GM18873 (cell line): ENCODE measurements at regions not wholly inside any gene's neighbourhood (a gene's known extent, or its start where the extent isn't known, plus 50 kb on each side); places are given as distances from the start of the nearest gene placed in this dataset.
"Not testable (repeated sequence)": the region's sequence is repeated elsewhere in the genome, so short reads cannot be mapped to it uniquely, and the experiment has no call there.

Source experiments
- ATAC-seq: cut with Tn5 transposase; IDR thresholded peaks from one replicate; pipeline ENCODE4 v1.9.1; 2021; ENCODE audit warnings: mild to moderate bottlenecking, moderate library complexity, moderate number of reproducible peaks; ENCODE audit not compliant: unreplicated experiment, low FRiP score

DNA sequence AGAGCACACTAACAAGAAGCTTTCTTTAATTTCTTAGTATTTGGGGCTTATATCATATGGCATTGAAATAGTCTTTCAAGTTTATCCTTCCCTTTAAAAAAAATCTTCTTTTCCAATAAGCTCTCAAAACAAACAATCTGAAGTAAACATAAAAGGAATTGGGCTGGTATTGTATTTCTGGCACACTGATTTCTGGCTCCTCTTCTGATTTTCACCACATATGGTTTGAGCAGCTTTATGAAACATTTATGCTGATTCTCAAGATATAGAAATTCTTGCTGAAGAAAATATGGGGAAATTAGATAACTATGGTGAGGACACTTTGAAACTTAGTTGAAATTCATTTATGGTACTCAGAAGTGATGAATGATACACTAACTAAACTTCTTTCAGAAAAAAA, 467.2 kb downstream of the TFAP2B start:
- ATAC-seq: no peak

GRCh38 chr6:51289041-51289440, 470.4 kb downstream of the TFAP2B start:
- ATAC-seq: no peak

DNA sequence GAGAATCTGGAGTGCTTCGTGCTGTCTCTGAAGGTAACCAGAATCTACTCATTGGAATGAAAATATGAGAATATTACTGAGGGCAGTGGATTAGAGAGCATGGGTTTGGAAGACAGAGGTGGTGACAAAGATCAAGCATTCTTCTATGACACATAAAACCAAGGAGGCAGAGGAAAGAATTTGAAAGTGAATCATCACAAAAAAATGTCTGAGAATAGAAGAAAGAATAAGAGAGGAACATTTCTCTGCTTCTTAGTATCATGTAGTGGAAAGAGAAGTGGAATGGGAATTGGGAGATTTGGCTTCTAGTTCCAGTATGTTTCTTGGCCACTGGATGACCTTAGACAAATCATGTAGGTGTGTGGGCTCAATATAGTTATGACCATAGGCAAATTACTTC, 474.0 kb downstream of the TFAP2B start:
- ATAC-seq: no peak

DNA sequence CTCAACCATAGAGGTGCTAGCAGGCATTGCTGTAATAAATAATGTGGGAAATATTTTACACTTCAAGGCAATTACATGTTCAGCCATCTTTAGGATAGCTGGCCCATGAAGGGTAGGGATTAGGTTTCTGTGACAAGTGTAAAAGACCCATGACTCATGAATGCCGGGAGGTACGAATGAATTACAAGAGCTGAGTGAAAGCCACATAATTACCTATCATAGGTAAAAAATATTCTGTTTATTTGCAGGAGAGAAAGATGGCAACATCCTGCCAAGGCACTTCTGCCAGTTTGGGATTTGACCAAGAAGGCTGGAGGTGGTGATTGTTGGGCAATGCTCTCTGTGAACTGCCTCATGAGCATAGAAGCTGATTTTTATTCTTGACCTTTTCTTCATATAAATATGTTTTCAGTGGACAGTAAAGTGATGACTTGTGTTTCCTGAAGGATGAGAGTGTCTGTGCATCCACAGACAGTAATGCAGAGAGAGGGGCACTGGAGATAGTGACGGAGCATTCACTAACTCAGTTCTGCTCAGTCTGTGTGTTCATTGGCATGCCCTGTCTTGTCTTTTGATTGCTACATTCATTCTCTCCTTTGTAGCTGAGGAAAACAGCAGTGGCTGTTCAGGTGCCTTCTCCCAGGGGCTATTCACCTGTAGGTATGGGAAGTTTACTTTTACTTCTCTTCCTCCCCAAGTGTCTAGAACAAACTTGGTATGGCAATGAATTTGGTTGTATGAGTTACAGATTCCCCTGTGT, 481.1 kb downstream of the TFAP2B start:
- no peak for ATAC-seq

DNA sequence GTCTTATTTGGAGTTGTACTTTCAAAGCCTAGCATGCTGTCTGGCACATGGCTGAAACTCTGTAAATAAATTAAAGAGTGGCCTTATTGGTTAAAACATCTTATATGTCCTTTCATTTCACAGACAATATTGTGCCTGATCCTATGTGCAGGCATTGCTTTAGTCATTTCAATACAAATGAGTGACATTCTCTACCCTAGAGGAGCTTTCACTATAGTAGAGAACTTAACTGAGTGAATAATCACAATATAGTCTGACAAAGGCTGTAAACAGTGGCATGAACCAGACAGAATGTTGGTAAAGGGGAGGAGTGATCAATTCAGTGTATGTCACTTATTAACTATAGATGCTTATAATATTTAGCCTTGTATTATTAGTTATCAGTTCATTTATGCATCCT, 481.8 kb downstream of the TFAP2B start:
- ATAC-seq: peak; percentile 60

- ATAC-seq: peak; percentile 44
Observed at GRCh38 chr6:51301962-51302361, 483.3 kb downstream of the TFAP2B start.

GRCh38 chr6:51302431-51302830, 483.8 kb downstream of the TFAP2B start:
- no peak for ATAC-seq

DNA sequence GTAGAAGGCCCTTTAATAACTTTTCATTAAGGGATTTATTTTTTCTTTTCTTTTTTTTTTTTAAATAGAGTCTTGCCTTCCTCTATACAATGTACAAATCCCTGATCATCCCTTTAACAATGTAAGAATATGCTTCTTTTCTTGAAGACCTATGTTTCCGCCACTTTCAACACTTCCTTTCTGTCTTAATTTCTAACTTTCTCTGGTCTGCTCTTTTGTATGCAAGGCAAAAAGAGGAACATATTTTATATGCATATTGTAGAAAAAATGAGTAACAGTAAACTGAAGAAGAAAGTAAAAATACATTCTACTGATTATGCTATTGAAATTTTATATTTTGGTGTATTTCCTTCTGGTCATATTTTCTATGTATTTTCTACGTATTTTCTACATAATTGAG, 484.7 kb downstream of the TFAP2B start:
- ATAC-seq: no peak

DNA sequence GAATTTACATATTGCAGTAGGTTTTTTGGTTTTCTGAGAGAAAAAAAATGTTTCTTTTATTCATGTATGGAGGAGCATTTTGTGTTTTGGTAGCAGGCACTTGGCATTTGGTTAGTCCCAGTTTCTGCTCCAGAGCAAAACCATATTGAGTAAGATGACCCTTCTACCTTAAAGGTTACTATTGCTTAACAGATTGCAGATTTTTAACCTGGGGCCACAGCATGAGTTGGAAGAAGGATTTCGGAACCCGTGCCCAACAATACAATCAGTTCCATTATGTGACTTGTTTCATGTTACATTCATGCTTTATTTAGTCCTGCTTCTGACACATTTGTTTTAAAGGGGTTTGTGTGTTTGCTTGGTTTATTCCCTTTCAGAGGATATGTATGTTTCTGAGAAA, 496.3 kb downstream of the TFAP2B start:
- ATAC-seq: no peak

GRCh38 chr6:51318674-51319073, 500.0 kb downstream of the TFAP2B start:
- no peak for ATAC-seq

DNA sequence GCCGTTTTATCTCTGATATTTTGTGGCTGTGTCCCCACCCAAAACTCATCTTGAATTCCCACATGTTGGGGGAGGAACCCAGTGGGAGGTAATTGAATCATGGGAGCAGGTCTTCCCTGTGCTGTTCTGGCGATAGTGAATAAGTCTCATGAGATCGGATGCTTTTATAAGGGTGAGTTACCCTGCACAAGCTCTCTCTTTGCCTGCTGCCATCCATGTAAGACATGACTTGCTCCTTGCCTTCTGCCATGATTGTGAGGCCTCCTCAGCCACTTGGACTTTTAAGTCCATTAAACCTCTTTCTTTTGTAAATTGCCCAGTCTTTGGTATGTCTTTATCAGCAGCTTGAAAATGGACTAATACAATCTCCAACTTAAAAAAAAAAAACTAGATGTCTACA, 502.8 kb downstream of the TFAP2B start:
- ATAC-seq: not testable (repeated sequence)

DNA sequence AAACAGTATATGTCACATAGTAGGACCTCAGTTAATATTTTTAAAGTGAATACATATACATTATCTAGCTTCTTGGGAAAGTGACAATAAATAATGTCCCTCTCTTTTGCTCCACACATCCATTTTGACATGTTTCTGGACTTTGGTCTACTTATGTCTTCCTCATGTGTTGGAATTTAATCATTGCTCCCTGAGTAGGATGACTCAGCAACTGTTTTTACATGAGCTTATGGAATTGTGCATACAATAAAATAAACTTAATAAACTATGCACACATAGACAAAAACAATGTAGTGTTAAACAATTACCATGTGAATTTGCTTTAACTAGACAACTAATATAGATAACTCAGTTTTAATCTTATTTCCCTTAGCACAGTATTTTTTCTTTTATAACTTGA, 503.8 kb downstream of the TFAP2B start:
- ATAC-seq: no peak

DNA sequence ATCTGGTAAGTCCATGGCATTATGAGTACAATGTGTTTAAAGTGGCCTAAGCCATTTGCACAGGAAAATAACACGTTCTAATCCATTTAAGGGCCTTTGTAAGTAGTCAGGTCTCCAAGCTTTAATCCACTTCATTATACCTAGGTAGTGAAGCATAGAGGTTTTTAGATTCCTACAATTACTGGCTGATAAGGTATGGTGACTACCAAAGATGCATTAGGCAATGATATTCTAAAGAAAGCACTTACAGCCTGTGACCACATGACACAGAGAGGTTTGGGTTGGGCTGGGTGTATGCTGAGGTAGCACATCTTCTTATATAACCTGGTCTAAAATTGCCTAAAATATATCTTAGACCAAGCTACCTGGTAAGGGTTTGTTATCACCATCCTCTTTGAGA, 504.4 kb downstream of the TFAP2B start:
- no peak for ATAC-seq

GRCh38 chr6:51330971-51331370, 512.3 kb downstream of the TFAP2B start:
- no peak for ATAC-seq

DNA sequence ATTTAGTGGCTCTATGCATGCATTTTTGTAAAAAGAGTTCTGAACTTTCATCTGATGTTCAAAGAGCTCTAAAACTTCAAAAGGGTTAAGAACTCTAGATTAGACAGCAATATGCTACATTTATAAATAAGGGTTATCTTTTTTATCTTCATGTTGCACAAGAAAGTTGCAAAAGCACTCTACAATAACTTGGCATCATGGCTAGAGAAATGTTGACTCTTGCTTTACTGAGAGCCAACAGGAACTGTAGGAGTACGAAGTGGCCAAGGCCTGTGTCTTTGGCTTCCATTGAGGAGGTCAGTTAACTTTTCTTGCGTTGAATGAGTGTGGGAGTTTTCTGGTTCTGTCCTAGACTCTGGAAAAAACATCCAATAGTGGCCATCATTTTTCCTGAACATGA, 516.9 kb downstream of the TFAP2B start:
- no peak for ATAC-seq

DNA sequence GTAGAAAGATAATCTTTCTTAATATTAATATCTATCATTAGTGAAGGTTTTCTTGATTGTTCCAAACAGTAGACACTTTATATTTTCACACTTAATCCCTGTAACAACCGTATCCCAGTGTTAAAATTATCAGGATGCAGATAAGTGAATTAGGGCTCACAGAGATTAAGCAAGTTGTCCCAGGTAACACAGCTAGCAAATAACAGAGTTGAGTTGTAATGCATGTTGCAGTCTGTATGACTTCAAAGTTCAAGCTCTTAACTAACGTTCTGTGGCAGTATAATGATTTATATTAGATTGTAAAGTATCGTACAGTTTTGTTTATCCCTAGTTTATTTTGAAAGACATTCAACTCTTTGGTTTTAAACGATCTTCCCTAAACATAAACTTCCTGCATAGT, 517.5 kb downstream of the TFAP2B start:
- no peak for ATAC-seq

DNA sequence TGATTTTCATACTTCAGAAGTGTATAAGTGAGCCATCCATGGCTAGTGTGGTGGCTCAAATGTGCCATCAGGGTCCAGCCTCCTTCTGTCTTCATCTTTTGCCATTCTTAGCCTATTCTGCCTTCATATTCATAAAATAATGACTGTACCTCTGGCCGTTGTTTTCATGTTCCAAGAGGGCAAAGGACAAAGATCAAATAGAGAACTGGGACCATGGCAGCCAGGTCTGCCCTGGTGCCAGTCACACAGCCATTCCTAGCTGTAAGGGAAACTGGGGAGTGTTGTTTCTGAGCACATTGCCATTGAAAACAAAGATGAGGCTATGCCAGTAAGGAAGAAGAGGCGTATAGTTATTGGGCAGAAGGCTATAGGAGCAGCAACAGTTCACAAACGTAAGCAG, 518.6 kb downstream of the TFAP2B start:
- ATAC-seq: no peak

- no peak for ATAC-seq
Observed at GRCh38 chr6:51339108-51339507, 520.4 kb downstream of the TFAP2B start.

GRCh38 chr6:51339728-51340127, 521.1 kb downstream of the TFAP2B start:
- no peak for ATAC-seq

- ATAC-seq: no peak
Observed at GRCh38 chr6:51342393-51342792, 523.7 kb downstream of the TFAP2B start.

DNA sequence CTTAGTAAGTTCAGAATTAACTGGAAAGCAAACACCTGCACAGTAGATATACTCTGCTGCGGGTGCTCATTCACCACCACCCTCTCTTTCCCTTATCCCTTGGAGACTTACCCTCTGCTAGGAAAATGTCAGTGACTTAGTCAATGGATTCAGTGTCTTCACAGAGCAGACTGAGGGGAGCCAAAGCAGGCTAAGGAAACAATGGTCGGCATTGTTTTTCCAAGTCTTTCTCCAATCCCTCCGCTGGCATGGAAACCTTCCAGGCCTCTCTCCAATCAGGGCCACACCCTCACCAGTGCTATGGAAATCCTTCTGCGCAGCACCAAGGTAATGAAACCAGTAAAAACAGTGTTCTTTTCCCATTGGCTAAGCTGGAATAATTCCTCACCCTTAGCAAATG, 531.2 kb downstream of the TFAP2B start:
- no peak for ATAC-seq

DNA sequence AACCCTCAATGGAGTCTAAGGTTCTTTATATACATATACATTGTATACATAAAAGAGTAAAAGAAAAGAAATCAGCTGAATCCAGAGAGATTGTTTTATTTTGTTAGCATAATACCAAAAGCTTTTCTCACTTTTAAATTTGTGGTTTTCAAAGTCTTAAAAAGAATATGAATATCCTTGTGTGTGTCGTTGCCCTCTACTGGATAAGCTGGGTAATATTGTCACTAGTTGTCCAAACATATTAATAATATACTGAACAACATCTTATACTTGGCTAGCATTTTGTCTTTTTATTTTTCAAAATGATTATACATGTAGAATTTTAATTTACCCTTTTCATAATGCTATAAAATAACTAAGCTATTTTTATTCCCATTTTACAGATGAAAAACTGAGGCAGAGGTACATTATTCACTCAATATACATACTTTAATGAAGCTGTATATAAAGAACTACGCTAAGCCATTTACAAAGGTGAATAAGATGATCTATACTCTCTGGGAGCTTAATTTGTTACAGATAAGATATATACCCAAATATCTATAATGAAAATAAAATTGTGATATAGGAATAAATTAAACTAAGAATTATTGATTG, 531.7 kb downstream of the TFAP2B start:
- ATAC-seq: no peak
